ENCODE measurements at regions not wholly inside any gene's neighbourhood (a gene's known extent, or its start where the extent isn't known, plus 50 kb on each side); places are given as distances from the start of the nearest gene placed in this dataset.

DNA sequence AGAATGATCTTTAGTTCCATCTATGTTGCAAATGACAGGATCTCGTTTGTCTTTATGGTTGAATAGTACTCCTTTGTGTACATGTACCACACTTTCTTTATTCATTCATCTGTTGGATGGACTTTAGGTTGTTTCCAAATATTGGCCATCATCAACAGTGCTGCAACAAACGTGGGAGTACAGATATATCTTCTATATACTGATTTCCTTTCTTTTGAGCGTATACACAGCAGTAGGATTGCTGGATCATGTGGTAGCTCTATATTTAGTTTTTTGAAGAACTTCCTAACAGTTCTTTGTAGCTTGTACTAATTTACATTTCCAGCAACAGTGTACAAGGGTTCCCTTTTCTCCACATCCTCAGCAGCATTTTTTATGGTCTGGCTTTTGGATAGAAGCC is 407.5 kb upstream of the ANO5 start:
- Histone ChIP-seq H3K27me3 (ENCODE audit: insufficient read depth) (no peaks in the 10 kb centered on the region), H2AFZ (ENCODE audit: low read depth) (no peak overlapping the region), H3K4me1 (ENCODE audit: control insufficient read depth in 1 of 2, insufficient read depth in 2 of 2, low read depth in 1 of 2, low read length in 1 of 2) (no peaks in the 10 kb centered on the region), H3K79me2 (ENCODE audit: insufficient read depth) (no peaks in the 10 kb centered on the region), H3K4me3 (ENCODE audit: low read depth in 2 of 2, low read length in 1 of 2) (no peak overlapping the region), H3F3A (replicated peaks; ENCODE audit: insufficient read depth) (no peaks in the 10 kb centered on the region), H3K9me3 (no peaks in the 10 kb centered on the region), H3K4me2 (no peak overlapping the region), H4K20me1 (ENCODE audit: insufficient read depth) (no peaks in the 10 kb centered on the region), H3K27ac (ENCODE audit: low read depth in 2 of 2, low read length in 1 of 2) (no peak overlapping the region), H3K9ac (no peak overlapping the region), H3K36me3 (replicated peaks in 1 of 2; ENCODE audit: control insufficient read depth in 1 of 2, insufficient read depth in 2 of 2, low read length in 1 of 2) (no peaks in the 10 kb centered on the region), H3K9me2 (no peaks in the 10 kb centered on the region)
- no peak for DNase-seq
- POLR2A ChIA-PET: no interaction called here
- WGBS (ENCODE audit: low lambda C conversion rate): 10% methylated on average over 3 of the region's 3 CpGs
- CTCF ChIA-PET: interaction anchor here (1.0 kb wide), 1 partner anchor 9 kb away, joined by 3 read pairs; no protein-coding TSS in a partner anchor
- TF ChIP-seq USF2 (IDR thresholded peaks at IDR 0.05; ENCODE audit: borderline replicate concordance, low read depth, low read length) (no peak), ELF1 (IDR thresholded peaks at IDR 0.05) (no peak), MEF2A (IDR thresholded peaks at IDR 0.05; ENCODE audit: borderline replicate concordance, low read depth) (no peak), ZBTB33 (IDR thresholded peaks at IDR 0.05; ENCODE audit: borderline replicate concordance, low read depth) (no peak), MXI1 (IDR thresholded peaks at IDR 0.05; ENCODE audit: low read depth, low read length) (no peak), FOSL2 (IDR thresholded peaks at IDR 0.05; ENCODE audit: borderline replicate concordance, low read depth) (no peak), CTCF (IDR thresholded peaks at IDR 0.05) (no peak), GATA2 (CRISPR knock-in tag; IDR thresholded peaks at IDR 0.05) (no peak), GABPA (IDR thresholded peaks at IDR 0.05; ENCODE audit: low read depth) (no peak), RXRA (IDR thresholded peaks at IDR 0.05; ENCODE audit: borderline replicate concordance, low read depth) (no peak), FOXJ3 (CRISPR knock-in tag; IDR thresholded peaks at IDR 0.05) (no peak), YY1 (IDR thresholded peaks at IDR 0.05; ENCODE audit: low read depth) (no peak), REST (IDR thresholded peaks at IDR 0.05; ENCODE audit: low read depth, low read length) (no peak)
- TF ChIP-seq, protein P1, sequence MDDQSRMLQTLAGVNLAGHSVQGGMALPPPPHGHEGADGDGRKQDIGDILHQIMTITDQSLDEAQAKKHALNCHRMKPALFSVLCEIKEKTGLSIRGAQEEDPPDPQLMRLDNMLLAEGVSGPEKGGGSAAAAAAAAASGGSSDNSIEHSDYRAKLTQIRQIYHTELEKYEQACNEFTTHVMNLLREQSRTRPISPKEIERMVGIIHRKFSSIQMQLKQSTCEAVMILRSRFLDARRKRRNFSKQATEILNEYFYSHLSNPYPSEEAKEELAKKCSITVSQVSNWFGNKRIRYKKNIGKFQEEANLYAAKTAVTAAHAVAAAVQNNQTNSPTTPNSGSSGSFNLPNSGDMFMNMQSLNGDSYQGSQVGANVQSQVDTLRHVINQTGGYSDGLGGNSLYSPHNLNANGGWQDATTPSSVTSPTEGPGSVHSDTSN (IDR thresholded peaks at IDR 0.05): no peak
